ENCODE measurements at regions not wholly inside any gene's neighbourhood (a gene's known extent, or its start where the extent isn't known, plus 50 kb on each side); places are given as distances from the start of the nearest gene placed in this dataset.

GRCh38 chr2:128607911-128608506 is 289.3 kb upstream of the HS6ST1 start:
- Histone ChIP-seq H3K9me3 (replicated peaks; ENCODE audit: insufficient read depth, low read length) (no peaks in the 10 kb centered on the region), H3K4me1 (ENCODE audit: low read length) (no peaks in the 10 kb centered on the region), H3K27me3 (replicated peaks; ENCODE audit: insufficient read depth, low read length) (no peaks in the 10 kb centered on the region), H2AFZ (ENCODE audit: low read length) (no peak overlapping the region), H3F3A (ENCODE audit: insufficient read depth, low read length) (no peaks in the 10 kb centered on the region), H3K9me2 (replicated peaks; ENCODE audit: insufficient read depth, low read length) (no peaks in the 10 kb centered on the region), H3K9ac (ENCODE audit: low read length) (no peak overlapping the region), H3K4me3 (ENCODE audit: low read length) (no peak overlapping the region), H3K27ac (ENCODE audit: low read length) (no peak overlapping the region), H4K20me1 (ENCODE audit: insufficient read depth, low read length) (no peaks in the 10 kb centered on the region), H3K79me2 (ENCODE audit: low read length) (no peaks in the 10 kb centered on the region), H3K36me3 (replicated peaks; ENCODE audit: insufficient read depth, low read length) (no peaks in the 10 kb centered on the region), H3K4me2 (ENCODE audit: low read depth, low read length) (no peak overlapping the region)
- TF ChIP-seq EZH2 (optimal IDR thresholded peaks at IDR 0.05; ENCODE audit: low read depth, low read length) (no peak), EZH2phosphoT487 (IDR thresholded peaks at IDR 0.05; ENCODE audit: low read length) (no peak)
- DNase-seq, result no peak

GRCh38 chr2:128608921-128609880 is 290.5 kb upstream of the HS6ST1 start:
- Histone ChIP-seq H3K27ac (ENCODE audit: low read length) (no peak overlapping the region), H3K9ac (ENCODE audit: low read length) (no peak overlapping the region), H3K9me2 (replicated peaks; ENCODE audit: insufficient read depth, low read length) (no peaks in the 10 kb centered on the region), H3K4me2 (ENCODE audit: low read depth, low read length) (no peak overlapping the region), H2AFZ (ENCODE audit: low read length) (no peak overlapping the region), H3K4me1 (ENCODE audit: low read length) (no peaks in the 10 kb centered on the region), H3K4me3 (ENCODE audit: low read length) (no peak overlapping the region), H3K36me3 (replicated peaks; ENCODE audit: insufficient read depth, low read length) (no peaks in the 10 kb centered on the region), H4K20me1 (ENCODE audit: insufficient read depth, low read length) (no peaks in the 10 kb centered on the region), H3K27me3 (replicated peaks; ENCODE audit: insufficient read depth, low read length) (no peaks in the 10 kb centered on the region), H3K79me2 (ENCODE audit: low read length) (no peaks in the 10 kb centered on the region), H3K9me3 (replicated peaks; ENCODE audit: insufficient read depth, low read length) (no peaks in the 10 kb centered on the region), H3F3A (ENCODE audit: insufficient read depth, low read length) (no peaks in the 10 kb centered on the region)
- DNase-seq, result no peak
- no peak for TF ChIP-seq CTCF (IDR thresholded peaks at IDR 0.05; ENCODE audit: low read length)
- no peak for TF ChIP-seq EZH2phosphoT487 (IDR thresholded peaks at IDR 0.05; ENCODE audit: low read length)
- no peak for TF ChIP-seq EZH2 (optimal IDR thresholded peaks at IDR 0.05; ENCODE audit: low read depth, low read length)

- no peak overlapping the region for H3K9ac ChIP-seq (ENCODE audit: low read length)
- no peak overlapping the region for H3K27ac ChIP-seq (ENCODE audit: low read length)
- H2AFZ ChIP-seq (ENCODE audit: low read length), result no peak overlapping the region
- H3K36me3 ChIP-seq (replicated peaks; ENCODE audit: insufficient read depth, low read length), result no peaks in the 10 kb centered on the region
- no peaks in the 10 kb centered on the region for H3K9me3 ChIP-seq (replicated peaks; ENCODE audit: insufficient read depth, low read length)
- no peaks in the 10 kb centered on the region for H3K4me1 ChIP-seq (ENCODE audit: low read length)
- H3K4me2 ChIP-seq (ENCODE audit: low read depth, low read length), result no peak overlapping the region
- no peak for DNase-seq
- no peaks in the 10 kb centered on the region for H3K79me2 ChIP-seq (ENCODE audit: low read length)
- H3K9me2 ChIP-seq (replicated peaks; ENCODE audit: insufficient read depth, low read length), result no peaks in the 10 kb centered on the region
- TF ChIP-seq EZH2phosphoT487 (IDR thresholded peaks at IDR 0.05; ENCODE audit: low read length), result no peak
- no peak for TF ChIP-seq CTCF (IDR thresholded peaks at IDR 0.05; ENCODE audit: low read length)
- TF ChIP-seq EZH2 (optimal IDR thresholded peaks at IDR 0.05; ENCODE audit: low read depth, low read length), result no peak
- no peaks in the 10 kb centered on the region for H3F3A ChIP-seq (ENCODE audit: insufficient read depth, low read length)
- H3K27me3 ChIP-seq (replicated peaks; ENCODE audit: insufficient read depth, low read length), result no peaks in the 10 kb centered on the region
- H3K4me3 ChIP-seq (ENCODE audit: low read length), result no peak overlapping the region
- H4K20me1 ChIP-seq (ENCODE audit: insufficient read depth, low read length), result no peaks in the 10 kb centered on the region
Observed at GRCh38 chr2:128610496-128610895, 291.8 kb upstream of the HS6ST1 start.
